ENCODE measurements at regions not wholly inside any gene's neighbourhood (a gene's known extent, or its start where the extent isn't known, plus 50 kb on each side); places are given as distances from the start of the nearest gene placed in this dataset.

GRCh38 chr1:197987294-197987693 is 70.1 kb downstream of the LHX9 start:
- TF ChIP-seq CTCF (conservative IDR thresholded peaks at IDR 0.05) = no peak
- no peak for TF ChIP-seq EZH2 (IDR thresholded peaks at IDR 0.05; ENCODE audit: low read depth)

Measured in PC-9 (cell line).